Transverse colon (tissue), 4 donors: ENCODE measurements at regions not wholly inside any gene's neighbourhood (a gene's known extent, or its start where the extent isn't known, plus 50 kb on each side); places are given as distances from the start of the nearest gene placed in this dataset.

ENCODE experiments used
- DNase-seq: peaks from one replicate; pipeline ENCODE4 v3.0.0-alpha.2; 2019
- H3K27ac ChIP-seq, 4 donors: fragments of 200-600 bp; sonication (generic); 2 replicates each; pipeline ENCODE4 v1.5.1; 2016 to 2018; ENCODE audit warnings: inconsistent platforms in 4 of 4
- H3K27me3 ChIP-seq: fragments of 200-600 bp; sonication (generic); 2 replicates; pipeline ENCODE4 v1.5.1; 2017; ENCODE audit warnings: inconsistent platforms
- H3K36me3 ChIP-seq, 4 donors: fragments of 200-600 bp; sonication (generic); 2 replicates each; pipeline ENCODE4 v1.5.1; 2017 to 2019; ENCODE audit warnings: inconsistent platforms in 4 of 4
- H3K4me1 ChIP-seq, 4 donors: fragments of 200-600 bp; sonication (generic); 2 replicates each; pipeline ENCODE4 v1.5.1; 2017 to 2020; ENCODE audit warnings: inconsistent platforms in 4 of 4
- H3K4me3 ChIP-seq, 4 donors: fragments of 200-600 bp; sonication (generic); 1 replicate in 1 of 4; 2 replicates in 3 of 4; pipeline versions ENCODE4 v1.5.1 to v1.6.1; 2017 to 2019; ENCODE audit warnings: inconsistent platforms in 4 of 4
- H3K9me3 ChIP-seq, 2 donors: fragments of 200-600 bp; sonication (generic); 2 replicates each; pipeline ENCODE4 v1.5.1; 2017 to 2019; ENCODE audit warnings: inconsistent platforms in 2 of 2
- CTCF ChIP-seq, 5 experiments: fragments of 200-600 bp in 3 of 5; fragments of 450-650 bp in 2 of 5; sonication (generic) in 3 of 5; IDR thresholded peaks; 1 replicate in 2 of 5; 2 replicates in 3 of 5; pipeline ENCODE4 v1.5.1; 2016 to 2017; ENCODE audit warnings: antibody characterized with exemption in 5 of 5, inconsistent platforms in 3 of 5, mild to moderate bottlenecking in 2 of 5, moderate library complexity in 1 of 5
- EP300 ChIP-seq: sonication (generic); formaldehyde crosslinking; IDR thresholded peaks from one replicate; pipeline ENCODE4 v1.6.1; 2017; ENCODE audit warnings: antibody characterized with exemption, low read depth
- POLR2A ChIP-seq: fragments of 450-650 bp; IDR thresholded peaks from one replicate; pipeline ENCODE4 v1.6.1; 2016; ENCODE audit warnings: antibody characterized with exemption, mild to moderate bottlenecking, moderate library complexity
- POLR2AphosphoS5 ChIP-seq, 3 donors: sonication (generic); formaldehyde crosslinking; IDR thresholded peaks; one replicate each; pipeline ENCODE4 v1.6.1; 2016; ENCODE audit warnings: antibody characterized with exemption in 3 of 3
- WGBS, 2 donors: methylation state at CpG; one replicate each; pipeline ENCODE4 v1.1.5; 2018; ENCODE audit warnings: low coverage in 1 of 2; 5-methylcytosine and 5-hydroxymethylcytosine counted together
- in situ Hi-C, 4 donors: fragments of 200-750 bp; cut with MboI; loops; one replicate each; pipeline versions ENCODE4 v1.15.0 to v1.15.1; 2017; ENCODE audit warnings: low sequenced_read_pairs in 3 of 4, low pct_ligation_motif_present in 1 of 4, low pct_unique_long_range_greater_than_20kb in 1 of 4
- intact Hi-C: fragments of 100-400 bp; cut with DNase I; formaldehyde crosslinking; loops from one replicate; pipeline ENCODE4 v1.15.1; 2023; ENCODE audit warnings: low total_unique reads

DNA sequence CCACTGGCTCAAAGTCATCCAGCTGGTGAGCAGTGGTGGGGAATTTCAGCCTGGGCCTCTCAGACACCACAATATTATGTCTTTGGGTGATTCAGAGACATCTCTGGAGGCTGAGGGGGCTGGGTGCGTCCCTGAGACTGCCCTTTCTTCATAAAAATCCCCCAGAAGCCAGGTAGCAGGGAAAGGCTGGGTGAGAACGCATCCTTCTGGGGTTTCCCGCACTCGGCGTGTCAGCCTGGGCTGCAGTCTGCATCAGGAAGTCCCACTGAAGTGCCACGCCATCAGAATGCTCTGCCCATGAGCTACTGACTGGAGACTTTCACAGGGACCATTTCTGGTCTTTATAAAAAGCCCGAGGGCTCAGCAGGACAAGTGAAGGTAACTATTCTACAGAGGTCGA, 148.8 kb upstream of the SLC6A11 start:
- no peak for TF ChIP-seq EP300
- no peak for TF ChIP-seq POLR2A
- TF ChIP-seq CTCF (IDR thresholded peaks at IDR 0.05): no peak
- TF ChIP-seq POLR2AphosphoS5 (IDR thresholded peaks at IDR 0.05): no peak
- intact Hi-C loops: no loop called here
- in situ Hi-C loops: no loop called here
- Histone ChIP-seq H3K27me3 (peaks cover 4% of the 10 kb centered on the region), H3K27ac (peak overlapping the region in 1 of 4 donors; percentile 30), H3K9me3 (no peaks in the 10 kb centered on the region), H3K4me3 (no peak overlapping the region), H3K36me3 (no peaks in the 10 kb centered on the region), H3K4me1 (no peaks in the 10 kb centered on the region)
- no peak for DNase-seq
- 72% methylated on average over 7 of the region's 8 CpGs; no CpG with 5 or more reads in 1 of the 2 donors for WGBS, 2 donors

DNA sequence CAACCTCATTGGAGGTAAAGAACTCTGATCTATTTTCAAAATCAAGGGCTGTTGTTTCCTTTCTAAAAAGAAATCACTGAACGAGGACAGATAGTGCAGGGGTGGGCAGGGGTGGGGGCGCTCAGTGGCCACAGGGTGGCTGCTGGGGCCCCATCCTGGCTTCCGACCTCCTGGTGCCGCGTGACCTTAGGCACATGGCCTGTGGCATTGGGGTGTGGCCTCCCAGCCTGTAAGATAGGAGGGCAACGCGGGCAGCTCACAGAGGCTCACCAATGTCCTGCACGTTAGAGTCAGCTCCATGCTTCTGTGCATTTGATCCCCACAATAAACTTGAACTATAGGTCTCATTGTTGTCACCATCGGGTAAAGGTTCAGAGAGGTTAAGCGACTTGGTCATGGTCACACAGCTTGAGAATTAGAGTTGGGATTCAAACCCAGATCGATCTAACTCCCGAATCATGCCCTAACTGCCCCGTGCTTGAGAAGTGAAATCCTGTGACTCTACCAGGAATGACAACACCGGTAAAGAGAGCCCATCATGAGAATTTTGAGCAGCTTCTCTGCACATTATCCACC, 148.0 kb upstream of the SLC6A11 start:
- intact Hi-C loops (no loop called here), in situ Hi-C loops (no loop called here)
- Histone ChIP-seq H3K36me3 (no peaks in the 10 kb centered on the region), H3K27me3 (peaks cover 4% of the 10 kb centered on the region), H3K4me3 (no peak overlapping the region), H3K27ac (no peak overlapping the region), H3K4me1 (no peaks in the 10 kb centered on the region), H3K9me3 (no peaks in the 10 kb centered on the region)
- no peak for DNase-seq
- 80% methylated on average over 14 of the region's 14 CpGs; no CpG with 5 or more reads in 1 of the 2 donors for WGBS, 2 donors
- TF ChIP-seq POLR2A: no peak
- TF ChIP-seq EP300: no peak
- TF ChIP-seq POLR2AphosphoS5 (IDR thresholded peaks at IDR 0.05): no peak
- TF ChIP-seq CTCF (IDR thresholded peaks at IDR 0.05): no peak

DNA sequence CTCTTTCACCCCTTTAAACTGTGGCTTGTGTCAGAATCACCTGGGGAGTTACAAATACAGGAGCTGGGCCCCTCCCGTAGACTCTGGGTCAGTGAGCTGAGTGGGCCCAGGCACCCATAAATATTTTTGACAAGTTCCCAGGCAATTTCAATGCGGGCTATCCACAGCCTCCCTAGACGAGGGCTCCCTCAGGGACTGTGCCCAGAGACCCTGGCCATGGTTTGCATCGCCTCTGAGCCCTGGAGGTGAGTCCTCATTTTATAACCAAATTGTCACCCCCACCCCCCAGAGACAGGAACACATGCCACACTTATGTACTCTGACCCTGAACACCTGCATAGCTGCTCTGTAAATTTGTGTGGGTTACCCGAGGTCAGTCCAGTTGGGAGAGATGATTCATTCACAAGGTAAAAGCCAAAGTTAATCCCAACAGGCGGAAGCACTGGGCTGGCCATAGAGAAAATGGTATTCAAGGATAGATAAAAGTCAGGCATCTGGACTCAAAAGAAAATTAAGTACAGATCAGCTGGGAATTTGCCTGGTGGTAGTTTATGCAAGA, 146.5 kb upstream of the SLC6A11 start:
- intact Hi-C loops (no loop called here), in situ Hi-C loops (no loop called here)
- H3K27me3 ChIP-seq: no peaks in the 10 kb centered on the region
- H3K4me1 ChIP-seq: no peaks in the 10 kb centered on the region
- H3K4me3 ChIP-seq: no peak overlapping the region
- WGBS, 2 donors: 51 to 62% methylated on average over 5 to 6 of the region's 6 CpGs
- TF ChIP-seq POLR2AphosphoS5 (IDR thresholded peaks at IDR 0.05) (no peak), CTCF (IDR thresholded peaks at IDR 0.05) (no peak), POLR2A (no peak), EP300 (no peak)
- H3K9me3 ChIP-seq: no peaks in the 10 kb centered on the region
- no peak for DNase-seq
- no peaks in the 10 kb centered on the region for H3K36me3 ChIP-seq
- H3K27ac ChIP-seq: no peak overlapping the region

DNA sequence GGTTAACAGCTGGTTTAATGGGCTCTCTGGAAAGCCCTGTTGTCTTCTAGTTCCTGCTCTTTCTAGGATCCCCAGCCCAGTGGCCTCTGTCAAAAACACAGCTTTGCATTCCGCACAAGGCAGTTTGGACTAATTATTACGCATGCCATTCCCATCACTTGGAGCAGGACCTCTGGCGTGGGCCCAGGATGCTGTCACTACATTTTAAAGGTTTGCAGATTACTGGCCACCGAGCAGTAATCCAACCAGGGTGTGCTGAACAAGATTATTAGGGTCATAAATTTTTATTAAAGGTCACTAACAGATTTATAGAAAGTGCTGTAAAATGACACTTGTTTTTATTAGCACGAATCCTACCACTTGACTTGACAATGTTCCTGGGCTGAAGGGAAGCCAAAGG, 143.6 kb upstream of the SLC6A11 start:
- in situ Hi-C loops (no loop called here), intact Hi-C loops (no loop called here)
- H3K4me1 ChIP-seq: no peaks in the 10 kb centered on the region
- H3K36me3 ChIP-seq: no peaks in the 10 kb centered on the region
- DNase-seq: no peak
- no peak overlapping the region for H3K27ac ChIP-seq
- TF ChIP-seq POLR2AphosphoS5 (IDR thresholded peaks at IDR 0.05) (peak in 2 of 3 donors; percentile 24 to 57), CTCF (IDR thresholded peaks at IDR 0.05) (no peak)
- no peak overlapping the region for H3K4me3 ChIP-seq
- 0 to 42% methylated on average over 1 to 5 of the region's 5 CpGs for WGBS, 2 donors
- no peaks in the 10 kb centered on the region for H3K9me3 ChIP-seq
- peaks cover 6% of the 10 kb centered on the region for H3K27me3 ChIP-seq
